GM19372 (cell line): ENCODE measurements at regions not wholly inside any gene's neighbourhood (a gene's known extent, or its start where the extent isn't known, plus 50 kb on each side); places are given as distances from the start of the nearest gene placed in this dataset.
A peak's percentile ranks its signal among the peaks of the same experiment; 100 is the strongest.

Experiments used
- ATAC-seq: cut with Tn5 transposase; IDR thresholded peaks from one replicate; pipeline ENCODE4 v1.9.1; 2021; ENCODE audit warnings: mild to moderate bottlenecking, low read depth, moderate library complexity; ENCODE audit not compliant: unreplicated experiment

DNA sequence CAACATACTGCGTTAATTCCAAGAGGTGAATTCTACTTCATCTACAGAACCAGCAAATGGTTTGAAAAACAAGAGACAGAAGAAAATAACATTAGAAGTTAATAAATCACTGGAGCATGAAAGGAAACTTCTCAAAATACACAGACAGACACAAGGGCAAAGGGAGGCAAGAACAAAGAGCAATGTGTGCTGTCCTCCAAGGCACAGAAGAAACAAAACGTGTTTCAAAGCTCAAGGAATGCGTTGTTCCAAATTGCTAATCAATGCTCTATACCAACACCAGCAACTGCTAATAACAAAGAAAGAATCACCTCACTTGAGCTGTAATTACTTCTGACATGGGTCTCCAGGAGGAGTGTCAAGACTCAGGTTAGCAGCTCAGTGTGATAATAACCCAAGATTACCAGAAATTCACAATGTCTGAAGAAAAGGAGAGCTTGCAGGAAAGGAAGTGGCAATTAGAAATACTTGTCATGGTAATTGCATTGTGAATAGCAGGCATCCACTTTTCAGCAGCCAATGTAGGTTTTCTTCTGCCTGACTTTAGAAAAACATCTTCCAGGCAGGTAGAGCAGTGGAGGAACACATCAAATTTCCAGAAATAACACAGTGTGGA, 175.4 kb downstream of the SEC16B start:
- peak; percentile 48 for ATAC-seq

DNA sequence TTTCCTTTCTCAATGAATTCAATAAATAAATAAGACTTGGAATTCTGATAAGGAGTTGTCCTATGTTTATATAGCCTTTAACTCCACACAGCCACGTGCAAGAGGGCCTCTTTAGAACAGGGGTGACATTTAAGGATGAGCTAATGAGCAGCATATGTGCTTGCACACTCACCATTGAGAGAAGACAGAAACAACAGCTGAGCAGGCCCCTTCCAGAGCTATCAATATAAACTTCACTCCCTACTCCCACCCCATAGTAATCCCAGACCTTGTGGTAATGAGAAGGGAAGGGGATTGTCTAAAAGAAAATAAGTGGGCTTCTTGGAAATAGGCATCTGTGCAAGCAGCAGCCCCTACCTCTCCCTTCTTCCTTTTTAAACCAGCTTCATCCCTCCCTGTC, 176.0 kb downstream of the SEC16B start:
- peak; percentile 18 for ATAC-seq

DNA sequence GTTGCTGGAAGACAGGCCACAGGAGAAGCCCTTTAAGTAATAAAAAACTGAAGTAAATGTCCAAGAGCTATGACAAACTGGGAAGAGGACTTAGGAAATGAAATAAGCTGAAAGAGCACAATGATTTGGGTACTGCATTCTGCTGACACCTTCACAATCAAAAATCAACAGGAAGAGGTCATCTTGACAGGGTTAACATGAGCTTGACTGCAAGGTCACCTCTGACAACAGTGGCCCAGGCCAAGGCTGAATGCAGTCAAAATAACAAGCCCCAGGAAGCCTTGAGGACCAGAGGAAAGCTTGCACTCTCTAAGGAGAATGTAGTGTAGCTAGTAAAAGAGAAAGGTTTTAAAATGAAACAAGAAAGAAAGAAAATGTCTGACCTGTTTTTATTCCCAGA, 179.3 kb downstream of the SEC16B start:
- ATAC-seq = no peak

DNA sequence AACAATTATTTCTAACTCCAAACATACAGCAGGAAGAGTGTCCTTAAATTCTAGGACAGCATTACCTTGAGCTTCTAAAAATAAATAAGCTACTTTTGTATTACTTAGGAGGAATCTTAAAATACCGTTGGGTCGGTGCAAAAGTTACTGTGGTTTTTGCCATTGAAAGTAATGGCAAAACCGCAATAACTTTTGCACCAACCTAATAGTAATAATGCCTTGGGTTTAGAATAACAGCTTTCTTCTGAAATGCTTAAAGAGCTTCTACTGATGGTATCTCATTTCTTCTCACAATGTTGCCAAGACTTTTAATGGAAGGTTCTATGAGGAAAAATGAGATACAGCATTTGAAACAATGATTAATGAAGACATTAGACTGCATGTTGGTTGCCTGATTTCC, 179.9 kb downstream of the SEC16B start:
- no peak for ATAC-seq

DNA sequence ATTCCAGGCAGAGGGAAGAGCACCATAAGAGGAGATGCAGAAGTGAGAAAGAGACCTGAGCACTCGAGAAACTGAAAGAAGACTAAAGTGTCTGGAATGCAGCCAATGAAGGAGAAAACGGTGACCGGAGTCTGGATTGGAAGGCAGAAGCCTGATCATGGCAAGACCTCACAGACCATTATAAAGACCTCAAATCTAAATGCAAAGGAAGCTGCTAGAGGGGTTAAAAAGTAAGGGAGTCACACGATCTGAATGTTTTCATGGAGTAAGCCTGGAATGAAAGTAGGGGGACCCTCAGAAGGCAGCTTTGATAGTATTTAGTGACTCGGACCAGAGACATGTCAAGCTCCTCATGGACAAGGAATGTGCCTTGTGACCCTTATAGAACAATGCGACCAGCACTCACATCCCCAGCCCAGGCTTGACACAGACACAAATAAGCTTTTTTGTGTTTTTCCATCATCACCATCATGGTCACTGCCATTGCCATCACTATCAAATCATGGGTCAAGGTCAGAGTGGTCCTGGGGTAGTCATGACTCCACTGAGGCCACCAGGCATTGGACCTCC, 183.6 kb downstream of the SEC16B start:
- no peak for ATAC-seq

DNA sequence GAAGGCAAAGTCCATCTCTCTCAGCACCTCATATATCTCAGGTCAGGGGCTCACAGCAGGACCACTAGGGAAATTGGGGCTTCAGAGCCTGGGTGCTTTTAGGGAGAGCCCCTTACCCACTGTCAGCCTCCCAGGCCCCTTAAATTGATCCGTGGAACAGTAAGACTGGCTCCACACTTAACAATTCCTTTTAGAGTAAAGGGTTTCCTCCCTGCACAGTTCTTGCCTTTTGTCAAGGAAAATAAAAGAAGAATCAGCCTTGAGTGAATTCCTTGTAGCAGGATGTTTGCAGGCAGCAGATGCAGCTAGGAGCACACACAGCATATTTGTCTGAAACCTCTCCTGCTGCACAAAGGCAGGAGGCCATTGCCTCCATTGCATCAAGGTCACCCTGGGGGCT, 184.9 kb downstream of the SEC16B start:
- ATAC-seq = no peak

DNA sequence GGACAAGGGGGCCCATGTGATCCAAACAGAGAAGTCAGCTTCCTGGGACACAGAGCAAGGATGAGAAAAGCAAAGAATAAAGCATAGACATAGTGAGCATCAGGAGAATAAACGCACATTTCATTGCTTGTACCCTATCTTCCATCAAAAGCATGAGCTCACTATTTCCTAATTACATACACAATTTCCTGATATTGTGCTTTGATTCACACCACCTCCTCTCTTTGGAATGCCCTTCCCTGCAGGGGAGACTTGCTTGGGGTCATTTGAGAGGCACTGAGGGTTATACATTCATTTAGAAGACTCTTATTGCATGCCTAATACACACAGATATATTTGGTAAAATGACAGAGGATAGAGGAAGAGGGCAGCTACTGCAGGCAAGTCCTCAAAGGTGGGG, 185.4 kb downstream of the SEC16B start:
- ATAC-seq = no peak

DNA sequence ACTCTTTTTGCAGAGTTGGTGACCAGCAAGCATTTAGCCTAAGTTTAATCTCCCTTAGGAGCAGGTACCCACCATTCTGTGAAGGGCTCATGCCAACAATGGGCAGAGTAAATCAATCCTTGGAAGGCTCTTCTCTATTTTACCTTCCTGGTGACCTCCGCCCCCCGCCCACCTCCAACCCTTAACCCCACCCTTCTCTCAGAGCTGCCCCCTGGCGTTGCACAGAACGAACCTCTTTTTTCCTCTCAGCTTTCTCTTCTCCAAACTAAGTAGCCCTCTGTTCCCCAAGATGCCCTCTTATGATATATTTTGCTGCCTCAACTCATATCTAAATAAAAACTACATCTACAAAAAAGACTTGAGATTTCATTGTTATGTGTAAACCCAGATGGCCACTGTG, 186.8 kb downstream of the SEC16B start:
- no peak for ATAC-seq

DNA sequence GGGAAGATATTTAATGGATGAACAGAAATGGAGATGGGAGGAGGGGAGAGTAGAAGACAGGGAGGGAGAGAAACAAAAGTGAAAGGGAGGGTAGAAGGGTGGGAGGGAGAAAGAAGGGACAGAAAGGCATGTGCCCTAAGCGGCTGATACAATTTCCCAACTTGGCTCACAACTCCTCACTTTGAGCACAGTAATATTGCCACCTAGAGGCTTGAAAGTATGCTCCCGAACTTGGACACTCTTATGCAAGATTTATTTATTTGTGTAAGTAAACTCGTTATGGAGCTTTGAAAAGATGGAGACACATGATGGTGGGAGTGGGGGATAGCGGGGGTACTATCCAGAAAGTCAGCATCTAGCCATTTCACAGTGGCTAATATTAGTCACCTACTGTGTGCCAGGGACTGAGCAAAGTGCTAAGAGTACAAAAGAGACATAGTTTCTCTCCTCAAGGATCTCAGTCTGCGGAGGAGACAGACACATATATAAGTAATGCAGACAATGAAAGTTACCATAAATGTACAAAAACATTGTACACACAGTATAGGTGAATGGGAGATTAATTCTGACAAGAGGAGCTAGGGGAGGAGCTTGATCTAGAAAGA, 189.7 kb downstream of the SEC16B start:
- no peak for ATAC-seq

DNA sequence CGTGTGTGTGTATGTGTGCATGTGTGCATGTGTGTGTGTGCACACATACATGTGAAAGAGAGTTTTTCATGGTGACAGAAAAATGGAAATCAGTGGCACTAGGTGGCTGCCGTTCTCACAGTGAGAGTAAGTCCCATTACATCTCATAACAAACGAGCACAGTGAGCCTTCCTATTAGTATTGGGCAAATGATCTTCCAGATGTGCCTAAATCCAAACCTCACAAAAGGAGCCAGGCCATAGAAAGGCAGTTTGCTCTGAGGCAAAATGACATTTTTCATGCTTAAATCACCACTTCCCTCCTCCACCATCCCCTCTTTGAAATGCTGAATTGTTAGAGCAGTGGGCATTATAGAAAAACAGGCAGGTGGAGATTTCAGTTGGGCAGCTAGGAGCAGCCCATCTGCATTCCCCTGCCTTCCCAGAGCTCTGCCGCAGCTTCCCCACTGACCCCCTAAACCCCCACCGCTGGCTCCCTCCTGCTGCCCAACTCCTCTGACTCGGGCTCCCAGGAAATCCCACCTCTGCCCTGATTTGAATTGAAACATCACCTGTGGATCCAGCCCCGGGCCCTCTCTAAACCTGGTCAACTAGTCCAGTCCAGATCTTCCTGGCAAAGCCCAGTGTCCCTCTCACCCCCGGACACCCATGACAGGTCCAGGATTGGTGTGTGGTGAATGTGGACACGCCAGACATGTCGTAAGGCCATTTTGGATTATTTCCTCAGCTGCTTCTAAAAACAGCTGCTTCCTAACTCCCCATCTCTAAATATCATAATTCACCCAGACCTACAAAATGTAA, 190.5 kb downstream of the SEC16B start:
- ATAC-seq = no peak

DNA sequence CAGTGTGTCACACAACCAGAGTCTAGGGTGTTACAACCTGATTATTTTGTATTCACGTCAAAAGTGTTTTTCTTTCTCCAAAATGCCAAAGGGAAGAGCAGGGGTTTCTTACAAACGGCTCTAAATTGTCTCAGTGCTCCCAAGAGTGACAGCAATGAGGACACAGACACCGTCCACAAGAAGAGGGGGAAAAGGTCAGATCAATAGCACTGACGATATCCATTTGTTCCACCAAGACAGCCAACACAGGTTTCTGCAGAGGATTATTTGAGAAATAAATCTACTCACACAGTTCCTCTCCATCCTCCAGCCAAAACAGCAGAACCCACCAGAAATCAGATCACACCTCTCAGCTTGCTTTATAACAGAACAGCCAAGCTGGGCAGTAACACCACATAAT, 193.9 kb downstream of the SEC16B start:
- ATAC-seq = no peak

DNA sequence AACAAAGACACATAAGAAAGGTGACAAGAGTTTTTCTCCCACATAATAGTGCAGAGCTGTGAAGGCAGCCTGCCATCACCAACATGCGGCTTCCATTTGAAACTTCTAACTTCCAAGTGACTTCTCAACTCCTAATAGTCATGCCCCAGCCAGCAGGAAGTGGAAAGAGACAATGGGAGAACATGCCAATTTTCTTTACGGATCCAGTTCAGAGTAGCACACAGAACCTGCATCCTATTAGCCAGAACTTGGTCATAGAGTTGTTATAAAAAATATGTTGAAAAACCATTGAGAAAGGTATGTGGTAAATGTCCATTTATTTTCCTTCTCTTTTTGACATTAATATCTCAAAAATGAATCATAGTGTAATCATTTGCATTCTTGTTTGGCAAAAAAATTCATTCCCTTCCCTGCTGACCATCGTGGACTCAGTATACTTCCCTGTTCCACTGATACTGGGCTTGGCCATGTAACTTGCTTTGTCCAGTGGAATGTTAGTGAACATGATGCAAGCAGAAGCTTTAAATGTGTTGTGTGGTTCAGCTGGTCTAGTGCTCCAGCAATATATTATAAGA, 197.4 kb downstream of the SEC16B start:
- ATAC-seq = no peak

DNA sequence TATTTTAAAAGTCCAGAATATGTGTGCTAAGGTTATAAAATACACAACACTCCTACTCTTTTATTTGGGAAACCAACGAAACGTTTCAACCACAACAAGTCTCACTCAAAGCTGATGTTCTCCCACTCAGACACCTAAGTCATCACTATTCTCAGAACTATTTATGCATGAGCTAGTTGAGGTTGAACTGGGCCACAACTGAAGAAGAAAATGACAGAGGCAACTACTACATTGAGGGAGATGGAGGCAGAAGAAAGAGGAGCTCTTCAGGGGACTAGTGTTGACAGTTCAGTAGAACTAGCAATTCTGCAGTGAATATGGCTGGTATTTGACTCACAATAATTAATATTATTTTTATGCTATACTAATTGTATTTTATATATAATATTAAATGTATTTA, 198.2 kb downstream of the SEC16B start:
- ATAC-seq = no peak

DNA sequence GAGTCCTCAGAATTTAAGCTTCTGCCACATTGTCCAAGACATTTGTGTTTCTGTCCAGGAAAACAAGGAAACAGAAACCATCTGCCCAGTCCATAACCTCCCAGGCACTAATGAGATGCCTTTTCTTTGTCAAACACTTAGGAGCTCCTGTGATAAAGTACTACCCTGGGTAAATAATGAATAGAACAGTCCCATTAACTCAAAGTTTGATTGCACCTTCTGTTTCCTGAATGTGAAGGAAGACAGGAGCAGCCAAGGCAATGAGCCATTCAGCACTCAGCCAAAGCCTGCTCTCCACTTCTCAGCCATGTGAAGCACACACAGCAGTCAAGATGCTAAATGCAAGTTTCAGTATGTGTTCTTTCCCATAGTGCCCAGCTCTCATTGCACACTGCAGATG, 199.8 kb downstream of the SEC16B start:
- ATAC-seq = no peak

DNA sequence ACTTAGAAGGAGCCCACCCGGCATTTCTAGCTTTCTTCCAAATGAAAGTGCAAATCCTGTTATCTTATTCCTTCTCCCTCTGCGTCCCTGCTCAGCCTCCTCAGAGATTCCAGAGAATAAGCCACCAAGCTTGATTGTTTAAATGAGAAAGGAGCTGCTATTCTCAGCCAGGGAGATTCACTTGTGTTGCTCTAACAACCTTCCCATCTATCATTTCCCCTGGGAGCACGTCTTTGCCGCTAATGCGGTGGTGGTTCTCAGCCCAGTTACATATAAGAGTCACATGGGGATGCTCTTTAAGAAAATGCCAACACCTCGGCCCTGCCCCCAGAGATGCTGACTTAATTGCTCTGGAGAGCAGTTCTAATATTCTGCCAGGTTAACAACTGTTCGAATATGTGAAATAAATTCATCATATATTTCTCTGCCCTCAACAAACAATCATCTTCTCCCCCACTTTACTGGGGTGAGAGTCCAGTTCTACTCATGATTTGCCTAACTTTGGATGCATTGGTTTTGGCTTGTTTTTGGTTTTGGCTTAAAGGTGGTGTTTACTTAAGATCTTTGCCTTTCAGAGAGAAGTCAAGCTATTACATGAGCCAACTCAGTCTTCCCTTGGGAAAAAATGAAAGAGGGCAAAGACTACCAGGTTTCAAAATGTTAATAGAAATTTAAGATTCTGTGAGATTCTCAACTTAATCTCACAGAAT, 213.9 kb downstream of the SEC16B start:
- ATAC-seq = no peak

DNA sequence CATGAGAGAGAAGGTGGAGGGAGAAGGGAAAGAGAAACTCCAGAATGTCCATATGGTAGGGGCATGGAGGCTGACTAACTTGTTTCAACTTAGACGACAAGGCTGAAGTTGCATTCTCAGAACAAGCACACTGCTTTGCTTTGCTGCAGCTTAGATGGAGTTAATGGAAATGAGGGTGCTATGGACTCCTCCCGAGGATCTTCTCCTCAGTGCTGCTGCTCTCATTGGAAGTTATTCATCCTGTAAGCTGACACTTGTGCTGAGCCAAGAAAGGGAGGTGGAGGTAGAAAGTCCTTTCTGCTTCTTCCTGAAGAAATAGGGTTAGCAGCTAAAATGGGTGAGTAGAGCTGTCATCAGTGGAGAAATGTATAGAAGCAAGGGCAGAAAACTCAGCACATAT, 215.3 kb downstream of the SEC16B start:
- no peak for ATAC-seq

DNA sequence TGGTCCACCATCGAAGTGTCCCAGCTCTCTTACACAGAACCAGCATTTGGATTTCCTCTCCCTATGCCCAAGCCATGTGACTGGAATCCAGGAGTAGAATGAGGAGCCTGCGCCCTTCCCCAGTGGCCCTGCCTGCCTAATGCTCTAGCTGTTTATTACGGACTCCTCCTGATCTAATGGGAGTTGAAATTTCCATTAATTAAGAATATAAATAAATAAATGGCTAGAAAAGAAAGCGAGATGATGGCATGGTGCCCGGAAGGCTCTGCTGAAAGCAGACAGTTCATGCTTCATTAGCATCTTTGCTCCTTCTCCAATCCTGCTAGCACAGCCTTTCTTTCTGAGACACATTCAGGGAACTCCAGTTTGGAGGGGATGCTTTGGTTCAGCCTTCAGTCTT, 216.2 kb downstream of the SEC16B start:
- no peak for ATAC-seq

DNA sequence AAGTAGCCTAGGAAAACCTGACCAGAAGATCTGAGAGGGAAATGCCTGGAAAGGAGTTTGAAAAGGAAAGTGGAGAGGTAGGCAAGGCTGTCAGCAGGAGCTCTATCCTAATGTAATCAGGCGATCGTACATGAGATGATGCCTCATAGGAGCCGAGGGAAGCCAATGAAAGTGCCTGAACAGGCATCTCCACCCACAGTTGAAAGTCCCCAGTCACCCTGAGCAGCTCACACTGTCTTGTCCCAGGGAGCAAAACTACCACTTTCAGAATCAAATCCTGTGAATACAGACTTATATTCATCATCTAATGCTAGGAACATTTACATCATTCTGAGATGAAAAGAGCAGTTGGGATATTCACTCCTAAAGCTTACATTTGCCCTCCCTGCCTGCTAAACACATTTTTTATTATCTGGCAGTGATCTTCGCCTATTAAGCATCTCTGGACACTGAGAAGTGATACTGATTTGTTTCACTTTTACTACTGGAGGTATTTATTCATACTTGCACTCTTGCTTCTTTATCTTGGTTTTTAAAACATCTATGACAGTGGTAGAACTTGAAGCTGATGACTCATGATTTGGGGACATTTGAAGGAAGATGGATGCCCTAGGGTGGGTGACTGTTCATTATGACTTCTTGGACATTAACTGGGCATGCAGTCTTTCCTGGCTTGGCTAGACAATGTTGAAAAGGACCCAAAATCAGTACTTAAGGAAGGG, 221.6 kb downstream of the SEC16B start:
- ATAC-seq = no peak

DNA sequence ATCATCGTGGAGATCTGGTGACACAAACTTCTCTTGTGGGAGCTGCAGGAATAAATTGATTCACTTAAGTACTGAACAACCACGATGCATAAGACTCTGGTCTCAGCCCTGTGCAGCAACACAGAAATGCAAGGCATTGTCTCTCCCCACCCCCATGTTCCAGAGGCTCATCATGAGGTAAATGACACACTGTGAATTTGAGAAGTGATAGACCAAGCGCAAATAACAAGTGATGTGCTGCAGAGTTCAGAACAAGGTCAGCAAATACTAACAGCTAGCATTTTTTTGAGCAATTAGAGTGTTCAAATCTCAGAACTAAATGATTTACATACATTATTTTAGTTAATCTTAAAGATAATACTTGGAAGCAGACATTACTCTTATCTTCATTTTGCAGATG, 223.7 kb downstream of the SEC16B start:
- no peak for ATAC-seq

DNA sequence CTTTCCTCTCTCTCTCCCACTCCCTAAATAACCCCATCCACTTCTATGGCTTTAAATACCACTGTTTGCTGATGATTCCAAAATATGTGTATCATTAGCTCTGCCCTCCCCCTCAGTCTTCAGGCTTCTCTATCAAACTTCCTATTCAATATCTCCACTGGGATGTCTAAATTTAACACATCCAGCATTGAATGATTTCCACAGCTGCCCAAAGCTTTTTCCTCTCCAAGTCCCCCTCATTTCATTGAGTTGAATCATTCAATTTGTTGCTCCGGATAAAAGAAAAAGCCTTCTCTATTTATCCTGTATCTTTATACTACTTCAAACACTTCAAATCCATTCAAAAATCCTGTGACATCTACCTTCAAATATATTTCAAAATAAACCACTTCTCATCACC, 225.0 kb downstream of the SEC16B start:
- ATAC-seq = no peak
